HG02798 (cell line): ENCODE measurements at regions not wholly inside any gene's neighbourhood (a gene's known extent, or its start where the extent isn't known, plus 50 kb on each side); places are given as distances from the start of the nearest gene placed in this dataset.
"Not testable (repeated sequence)": the region's sequence is repeated elsewhere in the genome, so short reads cannot be mapped to it uniquely, and the experiment has no call there.

Source experiments
- ATAC-seq: cut with Tn5 transposase; IDR thresholded peaks from one replicate; pipeline ENCODE4 v1.9.1; 2021; ENCODE audit warnings: mild to moderate bottlenecking; ENCODE audit not compliant: unreplicated experiment, poor library complexity

- no peak for ATAC-seq
Measured at GRCh38 chr5:111993242-111993641, 236.2 kb upstream of the NREP start.

- ATAC-seq, result no peak
Measured at GRCh38 chr5:111984044-111984443, 227.1 kb upstream of the NREP start.

- ATAC-seq, result no peak
Measured at GRCh38 chr5:111983459-111983858, 226.5 kb upstream of the NREP start.

DNA sequence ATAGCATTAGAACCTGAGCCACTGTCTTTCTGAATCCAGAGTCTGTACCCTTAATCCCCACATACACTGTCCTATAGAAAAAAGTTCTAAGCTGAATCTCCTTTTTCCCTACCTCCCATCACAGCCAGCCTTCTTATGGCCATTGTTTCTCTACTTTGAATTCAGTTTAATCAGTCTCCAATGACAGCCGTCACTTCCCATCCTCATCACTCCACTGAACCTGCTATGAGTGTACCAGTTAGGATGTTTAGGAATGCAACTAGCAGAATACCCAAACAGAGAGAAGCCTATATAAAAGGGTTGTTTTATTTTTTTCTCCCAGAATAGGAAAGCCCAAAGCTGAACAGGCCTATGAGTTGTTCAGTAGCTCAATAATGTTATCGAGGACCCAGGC is 220.4 kb upstream of the NREP start:
- ATAC-seq, result no peak

DNA sequence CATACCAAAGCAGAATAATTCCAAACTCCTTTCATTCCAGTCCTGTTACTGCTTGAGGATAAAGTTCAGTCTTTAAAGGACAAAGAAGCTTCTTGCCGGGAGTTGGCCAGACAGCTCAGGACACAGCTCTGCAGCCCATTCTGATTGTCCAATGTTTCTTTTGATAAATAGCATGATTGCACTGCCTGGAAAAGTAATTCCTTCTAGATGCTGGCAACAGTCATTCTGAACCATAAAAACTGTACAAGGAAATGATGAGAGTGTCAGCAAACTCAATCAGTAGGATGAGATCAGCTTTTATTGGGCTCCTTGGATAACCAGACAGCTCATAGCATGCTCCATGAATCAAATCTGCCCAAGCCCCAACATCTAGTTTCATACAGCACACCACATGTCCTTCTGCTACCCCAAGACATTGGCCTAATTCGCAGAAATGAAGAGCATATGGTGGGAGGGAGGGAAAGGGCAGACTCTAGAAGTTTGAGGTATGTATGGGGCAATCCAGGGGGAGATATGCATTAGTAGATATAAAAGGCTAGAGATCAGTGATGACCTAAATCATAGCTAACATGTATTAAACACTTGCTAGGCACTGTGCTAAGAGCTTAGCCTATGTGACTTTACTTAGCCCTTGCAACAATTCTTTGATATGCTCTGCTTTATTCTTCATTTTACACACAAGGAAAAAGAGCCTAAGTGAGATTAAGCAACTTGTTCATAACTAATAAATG is 219.9 kb upstream of the NREP start:
- ATAC-seq, result no peak

- no peak for ATAC-seq
Measured at GRCh38 chr5:111975133-111975532, 218.1 kb upstream of the NREP start.

- ATAC-seq, result no peak
Measured at GRCh38 chr5:111973961-111974360, 217.0 kb upstream of the NREP start.

GRCh38 chr5:111972548-111972947 is 215.6 kb upstream of the NREP start:
- no peak for ATAC-seq

DNA sequence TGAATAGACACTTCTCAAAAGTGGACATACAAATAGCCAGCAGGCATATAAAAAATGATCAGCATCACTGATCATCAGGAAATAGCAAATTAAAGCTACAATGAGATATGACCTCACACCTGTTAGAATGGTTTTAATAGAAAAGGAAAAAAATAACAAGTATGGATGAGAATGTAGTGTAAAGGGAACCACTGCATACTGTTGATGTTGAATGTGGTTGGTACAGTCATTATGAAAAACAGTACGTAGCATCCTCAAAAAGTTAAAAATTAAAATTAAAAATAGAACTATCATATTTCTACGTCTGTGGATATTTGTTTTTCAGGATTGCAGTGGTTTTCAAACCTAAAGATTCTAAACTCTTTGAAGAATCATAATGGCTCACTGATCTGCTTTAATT is 215.1 kb upstream of the NREP start:
- ATAC-seq, result no peak

- ATAC-seq, result no peak
Measured at GRCh38 chr5:111968459-111968858, 211.5 kb upstream of the NREP start.

- ATAC-seq, result no peak
Measured at GRCh38 chr5:111967463-111967862, 210.5 kb upstream of the NREP start.

DNA sequence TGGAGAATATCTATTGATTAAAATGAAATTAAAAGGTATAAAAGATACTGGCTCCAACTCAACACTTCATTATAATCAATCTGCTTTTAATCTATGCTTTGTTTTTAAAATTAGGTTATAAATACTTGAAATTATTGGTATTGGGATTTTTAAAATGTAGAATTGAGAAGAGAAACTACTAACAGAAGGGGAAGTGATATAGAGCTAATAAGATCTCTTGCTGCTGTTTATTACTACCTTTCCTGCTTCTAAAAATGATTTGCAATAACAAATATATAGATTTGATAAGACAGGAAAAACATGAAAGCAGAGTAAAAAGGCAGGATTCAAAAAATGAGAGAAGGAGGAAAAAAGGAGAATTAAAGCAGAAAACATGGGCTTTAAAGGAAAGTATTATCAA is 209.3 kb upstream of the NREP start:
- no peak for ATAC-seq

- no peak for ATAC-seq
Measured at GRCh38 chr5:111963555-111963954, 206.6 kb upstream of the NREP start.

DNA sequence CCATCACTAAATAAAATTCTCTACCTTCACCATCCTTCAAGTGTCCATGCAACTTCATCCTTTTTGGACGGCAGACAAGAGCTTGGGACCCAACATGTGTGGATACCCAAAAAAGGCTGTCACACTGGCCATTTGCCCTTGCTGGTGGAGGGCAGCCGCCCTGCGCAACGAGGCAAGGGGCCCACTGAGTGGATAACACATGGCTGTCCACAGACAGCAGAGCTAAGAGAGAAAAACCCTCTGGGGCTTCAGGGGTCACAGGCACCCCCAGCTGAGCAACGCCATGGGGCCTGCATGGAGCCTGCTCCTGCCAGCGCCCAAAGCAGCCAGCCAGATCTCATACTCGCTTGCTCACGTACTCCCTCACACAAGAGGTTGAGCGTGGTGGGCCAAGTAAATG is 205.9 kb upstream of the NREP start:
- no peak for ATAC-seq

GRCh38 chr5:111961862-111962261 is 204.9 kb upstream of the NREP start:
- no peak for ATAC-seq

DNA sequence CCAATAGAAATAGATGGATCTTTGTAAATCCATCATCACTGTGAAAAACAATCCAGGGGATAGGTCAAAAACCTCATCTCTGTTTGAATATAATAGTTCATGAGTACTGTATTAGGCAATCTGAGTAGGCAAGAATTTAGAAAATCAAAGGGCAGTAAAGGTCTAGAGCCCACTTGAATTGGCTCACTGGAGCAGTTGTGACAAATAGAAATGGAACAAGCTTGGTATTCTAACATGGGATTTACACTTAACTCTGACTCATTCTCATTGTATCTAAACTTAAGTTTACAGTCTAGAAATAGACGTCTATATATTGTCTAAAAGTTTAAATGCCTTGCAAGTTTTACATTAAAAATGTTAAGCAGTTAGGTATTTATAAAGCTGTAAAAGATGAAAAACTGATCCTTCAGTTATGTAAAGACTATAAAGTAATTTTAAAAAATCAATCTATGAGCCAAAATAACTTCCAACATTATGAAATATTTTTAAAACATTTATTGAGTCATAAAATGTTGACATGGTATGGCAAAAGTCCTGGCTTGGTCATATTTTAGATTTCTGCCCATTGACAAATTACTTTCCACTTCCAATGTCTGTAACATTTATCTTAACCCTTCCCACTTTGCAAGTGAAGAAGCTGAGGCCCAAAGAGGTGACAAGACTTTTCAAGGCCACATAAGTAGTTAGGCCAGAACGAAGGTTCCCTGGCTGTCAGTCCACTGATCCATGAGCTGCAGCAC is 203.7 kb upstream of the NREP start:
- ATAC-seq, result no peak

DNA sequence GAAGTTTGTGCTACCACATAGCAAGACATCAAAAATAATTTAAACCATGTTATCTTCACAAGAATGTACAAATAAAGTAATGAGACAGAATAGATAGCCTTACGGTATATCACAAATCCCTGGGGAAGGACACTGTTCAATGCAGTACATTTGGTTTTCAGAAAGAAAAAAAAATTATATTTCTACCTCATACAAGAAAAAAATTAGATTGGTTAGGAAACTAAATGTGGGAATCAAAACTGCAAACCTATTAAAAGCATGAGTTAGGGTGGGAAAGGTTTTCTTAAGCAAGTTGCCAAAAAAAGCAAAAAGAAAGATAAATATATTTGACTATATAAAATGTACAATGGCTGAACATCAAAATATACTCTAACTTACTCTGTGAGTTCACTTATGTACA is 201.9 kb upstream of the NREP start:
- ATAC-seq, result no peak

GRCh38 chr5:111956765-111957164 is 199.8 kb upstream of the NREP start:
- ATAC-seq, result not testable (repeated sequence)

GRCh38 chr5:111954516-111955395 is 197.8 kb upstream of the NREP start:
- ATAC-seq, result peak; percentile 89

- ATAC-seq, result no peak
Measured at GRCh38 chr5:111953351-111954127, 196.5 kb upstream of the NREP start.
